Left lung (tissue), 4 donors: ENCODE measurements at regions not wholly inside any gene's neighbourhood (a gene's known extent, or its start where the extent isn't known, plus 50 kb on each side); places are given as distances from the start of the nearest gene placed in this dataset.

Experiments used
- ATAC-seq: fragments of 200-7000 bp; cut with Tn5 transposase; one replicate; pipeline ENCODE4 v1.9.1; 2020; ENCODE audit warnings: moderate library complexity
- DNase-seq, 4 donors: peaks; one replicate each; pipeline ENCODE4 v3.0.0-alpha.2; 2013 to 2020
- H3K27ac ChIP-seq, 2 donors: fragments of 200-600 bp; sonication (generic) in 1 of 2; one replicate each; pipeline versions ENCODE4 v1.5.0 to v1.8.0; 2020 to 2021
- H3K27me3 ChIP-seq, 2 donors: fragments of 200-600 bp; sonication (generic) in 1 of 2; one replicate each; pipeline versions ENCODE4 v1.5.0 to v1.8.0; 2020 to 2021
- H3K36me3 ChIP-seq, 2 donors: fragments of 200-600 bp; sonication (generic) in 1 of 2; one replicate each; pipeline versions ENCODE4 v1.5.0 to v1.8.0; 2020 to 2021
- H3K4me1 ChIP-seq, 2 donors: fragments of 200-600 bp; one replicate each; pipeline ENCODE4 v1.8.0; 2021
- H3K4me3 ChIP-seq, 2 donors: fragments of 200-600 bp; sonication (generic) in 1 of 2; one replicate each; pipeline versions ENCODE4 v1.5.0 to v1.8.0; 2020 to 2021; ENCODE audit warnings: mild to moderate bottlenecking in 1 of 2
- H3K9me3 ChIP-seq, 2 donors: fragments of 200-600 bp; sonication (generic) in 1 of 2; one replicate each; pipeline versions ENCODE4 v1.5.0 to v1.8.0; 2020 to 2021
- CTCF ChIP-seq, 2 donors: fragments of 200-600 bp; sonication (generic) in 1 of 2; IDR thresholded peaks; one replicate each; pipeline versions ENCODE4 v1.5.0 to v1.8.0; 2021; ENCODE audit warnings: antibody characterized with exemption in 2 of 2
- intact Hi-C, 2 donors: fragments of 100-400 bp; cut with DNase I; formaldehyde crosslinking; loops; one replicate each; pipeline versions ENCODE4 v1.11.2 to v1.14.2; 2022
- donor health status: DM: no; HTN: yes; CAD: no.
- donor health status: DM: no; HTN: no; CAD: no.

GRCh38 chr20:60070791-60071190 is 112.6 kb downstream of the CDH26 start:
- DNase-seq (no peak), ATAC-seq (no peak)
- no peak overlapping the region for H3K27ac ChIP-seq
- no peaks in the 10 kb centered on the region for H3K9me3 ChIP-seq
- H3K4me3 ChIP-seq = no peak overlapping the region
- intact Hi-C loops = no loop called here
- no peaks in the 10 kb centered on the region for H3K36me3 ChIP-seq
- no peak for TF ChIP-seq CTCF (IDR thresholded peaks at IDR 0.05)
- H3K4me1 ChIP-seq = no peaks in the 10 kb centered on the region
- no peaks in the 10 kb centered on the region for H3K27me3 ChIP-seq

GRCh38 chr20:60071965-60072364 is 113.7 kb downstream of the CDH26 start:
- Histone ChIP-seq H3K4me1 (no peaks in the 10 kb centered on the region), H3K27ac (no peak overlapping the region), H3K4me3 (no peak overlapping the region), H3K27me3 (no peaks in the 10 kb centered on the region), H3K36me3 (no peaks in the 10 kb centered on the region), H3K9me3 (no peaks in the 10 kb centered on the region)
- intact Hi-C loops = no loop called here
- no peak for ATAC-seq
- DNase-seq = no peak
- no peak for TF ChIP-seq CTCF (IDR thresholded peaks at IDR 0.05)

GRCh38 chr20:60073086-60073485 is 114.9 kb downstream of the CDH26 start:
- DNase-seq = no peak
- Histone ChIP-seq H3K27ac (no peak overlapping the region), H3K27me3 (no peaks in the 10 kb centered on the region), H3K4me3 (no peak overlapping the region), H3K4me1 (peaks cover 0 to 3% of the 10 kb centered on the region in 2 donors), H3K36me3 (no peaks in the 10 kb centered on the region), H3K9me3 (no peaks in the 10 kb centered on the region)
- intact Hi-C loops = no loop called here
- TF ChIP-seq CTCF (IDR thresholded peaks at IDR 0.05) = no peak
- no peak for ATAC-seq

- ATAC-seq = no peak
- intact Hi-C loops = no loop called here
- H3K4me3 ChIP-seq = no peak overlapping the region
- no peaks in the 10 kb centered on the region for H3K9me3 ChIP-seq
- no peak for DNase-seq
- peaks cover 0 to 8% of the 10 kb centered on the region in 2 donors for H3K4me1 ChIP-seq
- H3K36me3 ChIP-seq = no peaks in the 10 kb centered on the region
- no peak overlapping the region for H3K27ac ChIP-seq
- no peaks in the 10 kb centered on the region for H3K27me3 ChIP-seq
- no peak for TF ChIP-seq CTCF (IDR thresholded peaks at IDR 0.05)
Measured at GRCh38 chr20:60073504-60073903, 115.3 kb downstream of the CDH26 start.

- Histone ChIP-seq H3K27ac (no peak overlapping the region), H3K4me1 (peaks cover 0 to 15% of the 10 kb centered on the region in 2 donors), H3K36me3 (no peaks in the 10 kb centered on the region), H3K27me3 (no peaks in the 10 kb centered on the region), H3K4me3 (no peak overlapping the region), H3K9me3 (no peaks in the 10 kb centered on the region)
- ATAC-seq (no peak), DNase-seq (no peak)
- TF ChIP-seq CTCF (IDR thresholded peaks at IDR 0.05) = no peak
- intact Hi-C loops = no loop called here
Measured at GRCh38 chr20:60074276-60074675, 116.1 kb downstream of the CDH26 start.
